CD4-positive, alpha-beta T cell (primary cell): ENCODE measurements at regions not wholly inside any gene's neighbourhood (a gene's known extent, or its start where the extent isn't known, plus 50 kb on each side); places are given as distances from the start of the nearest gene placed in this dataset.

Source experiments
- ATAC-seq: fragments of 200-7000 bp; cut with Tn5 transposase; one replicate; pipeline ENCODE4 v1.10.0; 2022; ENCODE audit warnings: mild to moderate bottlenecking; ENCODE audit not compliant: poor library complexity
- CTCF ChIA-PET: fragments of 350-600 bp; sonication (Branson Sonifier 250); formaldehyde crosslinking; loops from one replicate; lab custom pipeline; 2021; ENCODE audit warnings: antibody characterized with exemption, inconsistent platforms; lab: Charles Lee
- POLR2A ChIA-PET: fragments of 350-600 bp; sonication (Branson Sonifier 250); formaldehyde crosslinking; loops from one replicate; lab custom pipeline; 2021; ENCODE audit warnings: antibody characterized with exemption, inconsistent platforms; lab: Charles Lee
- DNase-seq, 14 experiments: peaks; one replicate each; pipeline ENCODE4 v3.0.0-alpha.2; 2013 to 2020; ENCODE audit warnings: mixed read lengths in 2 of 14
- H3K27ac ChIP-seq, 2 donors: one replicate each; pipeline versions ENCODE4 v1.5.1 to v1.7.0; 2013; ENCODE audit warnings: low read length in 2 of 2, low read depth in 1 of 2, mild to moderate bottlenecking in 1 of 2
- H3K27me3 ChIP-seq, 2 experiments: 1 replicate in 1 of 2; 2 replicates in 1 of 2; pipeline versions ENCODE4 v1.6.1 to v1.7.0; 2013; ENCODE audit warnings: low read length in 2 of 2, control low read depth in 1 of 2, mild to moderate bottlenecking in 1 of 2, moderate library complexity in 1 of 2; ENCODE audit not compliant: insufficient read depth in 2 of 2, control insufficient read depth in 1 of 2
- H3K36me3 ChIP-seq: one replicate; pipeline ENCODE4 v1.6.1; 2013; ENCODE audit warnings: low read length, control low read depth; ENCODE audit not compliant: insufficient read depth
- H3K4me1 ChIP-seq: one replicate; pipeline ENCODE4 v1.6.1; 2013; ENCODE audit warnings: low read length, control low read depth; ENCODE audit not compliant: insufficient read depth
- H3K4me3 ChIP-seq: one replicate; pipeline ENCODE4 v1.5.1; 2013; ENCODE audit warnings: mild to moderate bottlenecking, low read length, moderate library complexity
- H3K9me3 ChIP-seq, 2 experiments: 1 replicate in 1 of 2; 2 replicates in 1 of 2; pipeline versions ENCODE4 v1.6.1 to v1.7.0; 2013; ENCODE audit warnings: low read length in 2 of 2, mild to moderate bottlenecking in 2 of 2, control low read depth in 1 of 2, moderate library complexity in 1 of 2; ENCODE audit not compliant: control insufficient read depth in 1 of 2, insufficient read depth in 1 of 2
- H3K27ac Mint-ChIP-seq: one replicate; pipeline ENCODE4 v1.8.0; 2020; ENCODE audit warnings: mixed read lengths
- H3K27me3 Mint-ChIP-seq: one replicate; pipeline ENCODE4 v1.8.0; 2021; ENCODE audit warnings: mixed read lengths
- H3K36me3 Mint-ChIP-seq: one replicate; pipeline ENCODE4 v1.8.0; 2021; ENCODE audit warnings: low read depth, mixed read lengths
- H3K4me1 Mint-ChIP-seq: one replicate; pipeline ENCODE4 v1.8.0; 2021; ENCODE audit warnings: low read depth, mixed read lengths
- H3K4me3 Mint-ChIP-seq: one replicate; pipeline ENCODE4 v1.8.0; 2020; ENCODE audit warnings: mild to moderate bottlenecking, mixed read lengths
- H3K9me3 Mint-ChIP-seq: one replicate; pipeline ENCODE4 v1.8.0; 2020; ENCODE audit warnings: mixed read lengths
- intact Hi-C, 2 experiments: fragments of 100-400 bp; cut with DNase I in 1 of 2; cut with micrococcal nuclease in 1 of 2; formaldehyde crosslinking; loops; one replicate each; pipeline versions ENCODE4 v1.15.1 to v1.9.0; 2023 to 2025; cut with DNase I, micrococcal nuclease
- TF ChIP-seq, protein P1 (sequence below): fragments of 200-600 bp; IDR thresholded peaks from one replicate; pipeline ENCODE4 v1.8.0; 2022; ENCODE audit warnings: antibody characterized with exemption, mild to moderate bottlenecking

DNA sequence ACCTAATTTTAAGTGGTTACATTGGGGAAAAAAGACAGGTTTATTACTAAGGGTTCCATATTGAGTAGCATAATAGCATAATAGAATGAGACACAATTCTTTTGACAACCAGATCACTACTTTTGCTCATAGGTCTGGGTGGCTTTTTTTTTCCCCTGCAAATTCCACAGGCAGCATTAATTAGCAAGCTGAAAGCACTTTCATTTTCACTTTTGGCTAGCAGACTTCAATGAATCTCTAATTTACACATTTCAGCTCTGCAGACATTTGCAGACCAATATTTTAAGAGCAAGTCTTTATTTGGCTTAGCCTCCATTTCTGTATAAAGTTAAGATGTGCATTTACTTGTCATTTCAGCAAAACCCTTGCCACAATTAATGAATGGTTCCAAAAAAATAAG, 185.5 kb downstream of the NOL4 start:
- peaks cover 17% of the 10 kb centered on the region for H3K9me3 Mint-ChIP-seq
- no peak overlapping the region for H3K27ac Mint-ChIP-seq
- POLR2A ChIA-PET: no interaction called here
- DNase-seq (peak in 1 of 14 experiments; percentile 1), ATAC-seq (no peak)
- H3K27me3 Mint-ChIP-seq: no peaks in the 10 kb centered on the region
- CTCF ChIA-PET: no interaction called here
- no peaks in the 10 kb centered on the region for H3K36me3 ChIP-seq
- no peaks in the 10 kb centered on the region for H3K27me3 ChIP-seq
- H3K36me3 Mint-ChIP-seq: no peaks in the 10 kb centered on the region
- intact Hi-C loops: no loop called here
- no peaks in the 10 kb centered on the region for H3K4me1 Mint-ChIP-seq
- H3K27ac ChIP-seq: no peak overlapping the region
- TF ChIP-seq, protein P1, sequence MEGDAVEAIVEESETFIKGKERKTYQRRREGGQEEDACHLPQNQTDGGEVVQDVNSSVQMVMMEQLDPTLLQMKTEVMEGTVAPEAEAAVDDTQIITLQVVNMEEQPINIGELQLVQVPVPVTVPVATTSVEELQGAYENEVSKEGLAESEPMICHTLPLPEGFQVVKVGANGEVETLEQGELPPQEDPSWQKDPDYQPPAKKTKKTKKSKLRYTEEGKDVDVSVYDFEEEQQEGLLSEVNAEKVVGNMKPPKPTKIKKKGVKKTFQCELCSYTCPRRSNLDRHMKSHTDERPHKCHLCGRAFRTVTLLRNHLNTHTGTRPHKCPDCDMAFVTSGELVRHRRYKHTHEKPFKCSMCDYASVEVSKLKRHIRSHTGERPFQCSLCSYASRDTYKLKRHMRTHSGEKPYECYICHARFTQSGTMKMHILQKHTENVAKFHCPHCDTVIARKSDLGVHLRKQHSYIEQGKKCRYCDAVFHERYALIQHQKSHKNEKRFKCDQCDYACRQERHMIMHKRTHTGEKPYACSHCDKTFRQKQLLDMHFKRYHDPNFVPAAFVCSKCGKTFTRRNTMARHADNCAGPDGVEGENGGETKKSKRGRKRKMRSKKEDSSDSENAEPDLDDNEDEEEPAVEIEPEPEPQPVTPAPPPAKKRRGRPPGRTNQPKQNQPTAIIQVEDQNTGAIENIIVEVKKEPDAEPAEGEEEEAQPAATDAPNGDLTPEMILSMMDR: no peak
- H3K4me3 Mint-ChIP-seq: no peak overlapping the region
- peaks cover 0 to 4% of the 10 kb centered on the region in 2 experiments for H3K9me3 ChIP-seq
- H3K4me1 ChIP-seq: no peaks in the 10 kb centered on the region
- H3K4me3 ChIP-seq: no peak overlapping the region

GRCh38 chr18:34038086-34038485, 186.6 kb downstream of the NOL4 start:
- Mint-ChIP-seq H3K27me3 (no peaks in the 10 kb centered on the region), H3K4me1 (no peaks in the 10 kb centered on the region), H3K4me3 (no peak overlapping the region), H3K36me3 (no peaks in the 10 kb centered on the region), H3K9me3 (peaks cover 23% of the 10 kb centered on the region), H3K27ac (no peak overlapping the region)
- ChIA-PET CTCF (no interaction called here), POLR2A (no interaction called here)
- peaks cover 0 to 4% of the 10 kb centered on the region in 2 experiments for H3K9me3 ChIP-seq
- TF ChIP-seq, protein P1: no peak
- H3K36me3 ChIP-seq: no peaks in the 10 kb centered on the region
- intact Hi-C loops: no loop called here
- H3K4me3 ChIP-seq: no peak overlapping the region
- no peaks in the 10 kb centered on the region for H3K27me3 ChIP-seq
- ATAC-seq (no peak), DNase-seq (no peak)
- no peaks in the 10 kb centered on the region for H3K4me1 ChIP-seq
- no peak overlapping the region for H3K27ac ChIP-seq

- CTCF ChIA-PET: no interaction called here
- Mint-ChIP-seq H3K27ac (no peak overlapping the region), H3K4me1 (no peaks in the 10 kb centered on the region), H3K36me3 (no peaks in the 10 kb centered on the region), H3K27me3 (no peaks in the 10 kb centered on the region), H3K9me3 (peaks cover 22% of the 10 kb centered on the region), H3K4me3 (no peak overlapping the region)
- intact Hi-C loops: no loop called here
- ATAC-seq (no peak), DNase-seq (no peak)
- Histone ChIP-seq H3K4me1 (no peaks in the 10 kb centered on the region), H3K27ac (no peak overlapping the region), H3K36me3 (no peaks in the 10 kb centered on the region), H3K4me3 (no peak overlapping the region), H3K27me3 (no peaks in the 10 kb centered on the region), H3K9me3 (peaks cover 10 to 16% of the 10 kb centered on the region in 2 experiments)
- POLR2A ChIA-PET: no interaction called here
- TF ChIP-seq, protein P1: no peak
Observed at GRCh38 chr18:34033968-34034367, 190.7 kb downstream of the NOL4 start.
